HG03066 (cell line): ENCODE measurements at regions not wholly inside any gene's neighbourhood (a gene's known extent, or its start where the extent isn't known, plus 50 kb on each side); places are given as distances from the start of the nearest gene placed in this dataset.
"Not testable (repeated sequence)": the region's sequence is repeated elsewhere in the genome, so short reads cannot be mapped to it uniquely, and the experiment has no call there.

Experiments
- ATAC-seq: cut with Tn5 transposase; IDR thresholded peaks from one replicate; pipeline ENCODE4 v1.9.1; 2021; ENCODE audit warnings: low read depth; ENCODE audit not compliant: unreplicated experiment

DNA sequence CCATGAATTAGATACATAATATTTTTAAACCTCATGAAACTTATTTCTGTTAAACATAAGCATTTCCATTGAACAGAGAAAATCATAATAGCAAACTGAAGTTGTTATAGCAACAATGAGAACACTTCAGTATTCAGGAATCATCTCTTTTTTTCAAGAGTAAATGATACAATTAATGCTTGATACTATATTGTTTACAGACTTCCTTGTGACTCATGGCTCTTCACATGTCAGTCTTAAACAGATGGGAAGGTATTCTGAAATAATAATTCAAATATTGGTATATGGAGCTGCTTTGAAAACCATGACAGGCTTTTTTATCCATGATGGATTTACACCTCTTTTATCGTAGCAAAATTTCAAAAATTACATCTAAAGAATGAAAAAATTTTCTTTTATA, 226.5 kb upstream of the RBMS1 start:
- no peak for ATAC-seq

DNA sequence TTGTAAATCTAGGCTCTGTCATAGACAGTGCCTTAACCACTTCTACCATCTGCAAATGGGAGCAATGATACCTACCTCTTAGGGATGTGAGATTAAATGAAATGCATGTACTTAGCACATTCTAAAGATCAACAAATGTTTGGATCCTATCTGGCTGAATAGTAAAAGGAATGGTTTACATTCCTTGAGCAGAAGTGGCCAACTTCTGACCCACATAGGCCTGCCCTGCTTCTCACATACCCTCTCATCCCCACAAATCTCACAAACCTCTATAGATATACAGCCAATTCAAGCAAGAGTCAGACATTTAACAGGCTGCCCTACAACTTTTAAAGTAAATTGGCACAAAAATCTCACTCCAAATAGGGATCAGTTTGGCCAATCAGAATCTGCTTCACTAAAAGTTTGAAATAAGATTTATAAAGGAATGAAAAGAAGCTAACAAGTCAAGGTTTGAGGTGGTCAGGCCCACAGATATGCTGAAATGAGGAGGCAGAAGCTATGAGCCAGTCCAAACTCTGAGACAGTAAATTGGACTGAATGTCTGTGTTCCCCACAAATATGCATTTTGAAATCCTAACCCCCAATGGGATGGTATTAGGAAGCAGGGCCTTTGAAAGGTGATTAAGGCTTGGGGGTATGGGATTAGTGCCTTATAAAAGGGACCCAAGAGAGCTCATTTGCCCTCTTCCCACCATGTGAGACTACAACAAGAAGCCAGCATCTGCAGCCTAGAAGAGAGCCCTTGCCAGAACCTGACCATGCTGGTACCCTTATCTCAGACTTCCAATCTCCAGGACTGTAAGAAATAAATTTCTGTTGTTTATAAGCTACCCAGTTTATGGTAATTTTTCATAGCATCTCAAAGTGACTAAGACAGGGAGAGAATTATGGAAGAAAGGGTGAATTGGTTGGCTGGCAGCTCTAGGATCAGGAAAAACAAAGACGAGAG, 227.8 kb upstream of the RBMS1 start:
- no peak for ATAC-seq

DNA sequence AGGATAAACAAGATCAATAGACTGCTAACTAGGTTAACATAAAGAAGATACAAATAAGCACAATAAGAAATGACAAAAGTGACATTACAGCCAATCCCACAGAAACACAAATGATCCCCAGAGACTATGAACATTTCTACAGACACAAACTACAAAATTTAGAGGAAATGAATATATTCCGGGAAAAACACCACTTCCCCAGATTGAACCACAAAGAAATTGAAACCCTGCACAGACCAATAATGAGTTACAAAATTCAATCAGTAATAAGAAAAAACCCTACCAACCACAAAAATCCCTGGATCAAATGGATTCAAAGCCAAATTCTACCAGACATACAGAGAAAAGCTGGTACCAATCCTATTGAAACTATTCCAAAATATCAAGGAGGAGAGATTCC, 232.4 kb upstream of the RBMS1 start:
- ATAC-seq = no peak

DNA sequence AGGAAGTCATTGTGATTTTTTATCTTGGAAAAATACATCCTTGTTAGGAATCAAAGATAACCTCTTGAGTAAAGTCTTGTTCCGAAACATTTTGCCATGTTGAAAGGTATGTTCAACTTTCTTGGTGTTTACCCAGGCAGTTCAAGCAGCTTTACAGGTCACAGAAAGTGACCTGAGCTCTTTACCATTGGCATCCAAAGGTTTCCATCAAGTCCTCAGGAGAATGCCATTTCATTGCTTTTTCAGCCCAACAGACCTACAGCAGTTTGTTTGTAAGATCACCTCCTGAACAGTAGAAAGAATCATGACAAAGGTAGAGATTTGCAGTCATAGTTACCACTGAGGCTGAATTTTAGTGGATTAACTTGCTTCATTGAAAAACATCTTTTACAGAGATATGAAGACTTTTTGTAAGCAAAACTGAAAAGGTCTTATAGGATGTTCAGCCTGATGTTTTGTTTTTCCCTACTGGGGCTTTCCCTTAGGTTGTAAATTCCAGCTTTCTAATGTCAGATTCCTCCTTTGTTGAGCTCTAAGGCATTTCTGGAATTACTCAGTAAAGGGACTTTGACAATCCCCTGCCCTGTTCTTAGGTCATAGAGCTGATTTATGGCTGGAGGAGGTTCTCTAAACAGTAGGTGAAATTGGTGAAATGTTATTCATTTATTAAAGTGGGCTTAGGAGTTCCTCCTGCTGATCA, 236.8 kb upstream of the RBMS1 start:
- no peak for ATAC-seq

DNA sequence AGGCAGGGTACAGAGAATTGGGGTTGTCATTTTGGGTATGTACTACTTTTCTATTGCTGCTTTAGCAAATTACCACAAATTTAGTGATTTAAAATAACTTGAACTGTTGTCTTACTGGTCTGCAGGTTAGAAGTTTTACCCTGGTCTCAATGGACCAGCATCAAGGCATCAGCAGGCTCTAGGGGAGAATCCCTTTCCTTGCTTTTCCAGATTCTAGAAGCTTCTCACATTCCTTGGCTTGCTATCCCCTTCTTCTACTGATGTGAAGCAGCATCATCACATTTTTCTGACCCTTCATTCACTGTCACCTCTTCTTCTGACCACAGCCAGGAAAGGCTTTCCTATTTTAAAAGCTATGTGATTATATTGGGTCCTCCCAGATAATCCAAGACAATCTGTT, 237.8 kb upstream of the RBMS1 start:
- ATAC-seq = no peak

DNA sequence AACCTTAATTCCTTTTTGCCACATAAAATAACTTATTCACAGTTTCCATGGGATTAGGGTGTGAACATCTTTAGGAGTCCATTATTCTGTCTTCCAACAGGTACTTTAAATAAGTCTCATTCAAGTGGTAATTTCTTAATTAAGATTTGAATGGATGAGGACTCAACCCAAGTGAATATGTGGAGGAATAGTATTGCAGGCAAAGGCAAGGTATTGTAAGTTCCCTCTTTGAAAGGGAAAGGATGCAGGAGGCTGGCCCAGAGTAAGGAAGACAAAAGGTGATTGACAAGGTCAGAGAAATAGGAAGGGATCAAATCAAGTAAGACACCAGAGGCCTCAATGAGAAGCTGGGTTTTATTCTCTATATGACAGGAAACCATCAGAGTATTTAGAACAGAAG, 238.2 kb upstream of the RBMS1 start:
- ATAC-seq = no peak

DNA sequence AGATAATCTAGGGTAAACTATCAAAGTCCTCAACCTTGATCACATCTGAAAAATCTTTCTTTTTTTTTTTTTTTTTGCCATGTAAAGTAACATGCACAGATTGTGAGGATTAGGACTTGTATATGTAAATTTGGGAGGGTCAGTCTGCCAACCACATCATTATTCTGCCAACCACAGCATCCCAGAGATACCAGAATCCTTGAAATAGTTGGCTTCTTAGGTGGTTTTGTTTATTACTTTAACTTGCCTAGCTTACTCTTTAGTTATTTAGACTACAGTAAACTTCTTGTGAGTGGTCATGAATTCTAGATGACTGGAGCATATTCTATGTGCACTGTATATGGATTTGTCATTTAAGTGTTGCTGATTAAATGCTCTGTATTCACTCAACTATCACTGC, 242.1 kb upstream of the RBMS1 start:
- ATAC-seq = no peak

DNA sequence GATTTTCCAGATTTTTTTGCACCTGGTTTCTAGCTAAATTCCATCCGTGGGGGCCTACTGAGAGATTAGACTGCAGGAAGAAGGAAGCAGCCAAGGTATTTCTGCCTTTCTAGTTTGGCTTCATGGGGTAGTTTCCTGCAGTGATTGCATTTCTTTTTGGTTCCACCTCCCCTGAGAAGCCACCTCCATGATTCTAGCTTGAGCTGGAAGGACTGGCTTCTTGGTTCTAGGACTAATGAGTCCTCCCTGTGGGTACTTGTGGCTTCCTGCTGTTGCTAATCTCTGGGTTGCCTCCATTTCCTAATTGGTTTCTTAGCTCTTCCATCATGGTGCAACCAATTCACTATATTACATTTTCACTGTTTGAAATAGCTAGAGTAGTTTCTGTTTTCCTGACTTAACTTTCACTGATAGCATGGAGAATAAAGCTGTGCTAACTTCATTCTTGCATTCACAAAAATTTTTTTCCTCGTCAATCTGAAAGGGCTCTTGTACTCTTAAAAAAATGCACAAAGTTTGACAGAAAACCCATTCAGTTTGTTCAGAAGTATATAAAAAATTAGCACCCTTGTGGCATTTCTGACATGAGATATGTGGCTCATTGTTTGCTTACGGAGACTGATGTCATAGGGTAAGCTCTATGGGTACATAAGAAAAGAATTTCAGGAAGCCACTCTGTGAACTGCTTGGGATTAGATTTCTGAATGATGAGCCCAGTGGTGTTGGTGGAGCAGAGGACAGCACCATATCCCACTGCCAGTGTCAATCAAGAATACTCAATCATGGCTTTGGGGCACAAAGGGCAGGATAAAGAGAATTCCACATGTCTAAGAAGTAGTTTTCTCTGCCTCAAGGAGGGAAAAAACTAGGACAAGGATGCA, 242.8 kb upstream of the RBMS1 start:
- no peak for ATAC-seq

DNA sequence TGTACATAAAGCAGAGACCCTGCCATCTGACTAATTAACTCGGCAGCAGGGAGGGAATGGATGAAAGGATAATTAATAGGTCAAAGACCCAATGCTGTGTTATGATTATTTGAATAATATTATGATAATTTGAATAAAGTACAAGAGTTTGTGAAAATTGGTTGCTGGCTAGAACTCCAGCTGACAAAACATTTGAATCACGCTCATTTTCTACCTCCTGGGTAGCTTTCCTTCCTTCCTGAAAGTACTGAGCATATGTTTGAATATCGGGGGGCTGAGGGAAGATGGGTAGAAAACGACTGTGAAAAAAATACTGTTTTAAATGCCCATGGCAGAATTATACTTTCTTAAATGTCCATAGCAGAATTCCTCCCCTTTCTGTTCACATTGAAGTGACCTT, 243.6 kb upstream of the RBMS1 start:
- no peak for ATAC-seq

DNA sequence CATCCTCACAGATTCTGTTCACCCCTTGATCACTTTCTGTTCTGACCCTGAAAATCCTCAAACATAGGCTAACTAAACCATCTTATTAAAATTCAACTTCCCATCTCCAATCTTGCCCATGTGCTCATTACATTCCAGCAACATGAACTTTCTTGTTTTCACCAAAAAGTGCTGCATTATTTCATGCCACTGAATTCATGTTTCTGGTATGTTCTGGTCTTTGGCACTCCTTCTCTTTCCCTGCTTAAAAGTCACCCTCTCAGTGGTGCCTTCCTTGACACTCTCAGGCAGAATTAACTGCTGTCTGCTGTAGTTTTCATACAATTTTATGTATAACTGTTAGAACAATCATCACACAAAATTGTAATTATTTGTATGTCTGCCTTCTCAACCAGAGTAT, 247.7 kb upstream of the RBMS1 start:
- ATAC-seq = no peak

DNA sequence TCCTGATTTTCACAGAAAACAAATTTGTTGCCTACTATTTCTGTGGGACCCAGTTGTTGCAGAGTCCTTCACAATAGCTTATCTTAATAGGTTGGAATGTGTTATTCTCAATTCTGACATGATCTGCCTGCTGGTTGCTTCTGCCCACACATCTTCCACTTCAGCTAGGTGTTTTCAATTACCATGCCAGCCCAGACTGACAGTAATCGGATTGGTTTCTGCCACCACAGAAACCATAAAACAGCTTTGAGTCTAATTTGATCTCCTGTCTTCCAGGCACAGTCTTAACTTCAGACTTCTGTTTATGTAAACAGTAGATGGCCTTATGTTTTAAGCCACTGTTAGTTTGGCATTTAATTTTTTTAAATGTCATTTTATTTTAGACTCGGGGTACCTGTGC, 248.2 kb upstream of the RBMS1 start:
- no peak for ATAC-seq

DNA sequence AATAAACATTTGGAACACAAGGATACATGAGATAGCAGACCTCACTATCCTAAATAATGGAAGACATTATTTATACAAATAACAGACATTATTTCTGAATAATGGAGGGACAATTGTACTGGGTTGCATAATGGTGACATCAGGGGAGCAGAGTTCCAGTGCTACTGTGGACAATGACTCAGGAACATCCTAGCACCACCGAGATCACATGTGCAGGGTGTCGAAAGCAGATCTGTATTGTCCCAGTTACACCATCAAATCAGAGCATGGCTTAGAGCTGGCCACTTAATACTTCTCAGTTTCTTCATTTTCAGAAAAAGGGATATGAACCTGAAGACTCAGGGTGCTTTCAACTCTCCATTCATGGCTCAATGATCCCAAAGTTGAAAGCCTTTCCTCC, 249.1 kb upstream of the RBMS1 start:
- ATAC-seq = no peak

DNA sequence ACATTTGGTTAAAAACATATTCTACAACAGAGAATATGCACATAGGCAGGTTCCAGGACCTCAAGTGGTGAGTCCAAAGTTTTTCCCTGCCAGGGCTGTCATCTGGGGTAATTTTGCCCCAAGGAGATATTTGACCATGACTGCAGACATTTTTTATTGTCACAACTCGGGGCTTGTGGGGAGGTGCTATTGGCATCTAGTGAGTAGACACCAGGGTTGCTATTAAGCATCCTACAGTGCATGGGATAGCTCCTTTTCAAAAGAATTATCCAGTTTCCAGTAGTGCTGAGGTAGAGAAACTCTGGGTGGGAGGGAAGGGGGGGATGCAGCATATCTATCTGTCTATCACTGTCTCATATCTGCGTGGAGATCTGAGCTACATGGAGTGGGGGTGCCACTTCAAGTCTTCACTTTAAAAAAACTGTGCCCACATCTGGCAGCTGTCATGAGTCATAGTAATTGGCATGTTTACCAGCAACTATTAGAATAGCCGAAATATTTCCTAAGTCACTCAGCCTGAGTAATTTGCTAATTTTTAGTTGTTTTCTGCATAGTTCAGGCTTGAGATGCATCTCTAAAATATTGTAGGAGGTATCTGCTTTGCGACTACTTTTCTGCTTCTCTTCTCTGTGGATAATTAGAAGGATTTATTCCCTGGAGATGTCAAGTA, 254.0 kb upstream of the RBMS1 start:
- no peak for ATAC-seq

DNA sequence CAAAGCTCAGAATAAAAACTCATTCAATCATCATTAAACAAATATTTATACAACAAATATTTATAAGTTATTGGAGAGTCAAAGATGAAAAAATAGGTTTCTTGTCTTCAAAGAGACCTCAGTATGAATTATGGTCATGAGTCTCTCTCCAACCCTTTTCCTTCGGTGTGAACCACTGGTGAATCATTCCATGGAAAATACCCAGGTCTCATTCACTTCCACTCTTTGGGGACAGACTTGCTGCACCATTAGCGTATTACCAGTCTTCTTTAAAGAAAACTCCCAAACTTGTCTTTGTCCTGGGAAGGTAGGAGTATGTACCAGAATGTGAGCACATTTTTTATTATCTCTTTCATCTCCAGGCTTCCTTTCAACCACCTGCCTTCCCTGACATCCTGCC, 257.4 kb upstream of the RBMS1 start:
- no peak for ATAC-seq

DNA sequence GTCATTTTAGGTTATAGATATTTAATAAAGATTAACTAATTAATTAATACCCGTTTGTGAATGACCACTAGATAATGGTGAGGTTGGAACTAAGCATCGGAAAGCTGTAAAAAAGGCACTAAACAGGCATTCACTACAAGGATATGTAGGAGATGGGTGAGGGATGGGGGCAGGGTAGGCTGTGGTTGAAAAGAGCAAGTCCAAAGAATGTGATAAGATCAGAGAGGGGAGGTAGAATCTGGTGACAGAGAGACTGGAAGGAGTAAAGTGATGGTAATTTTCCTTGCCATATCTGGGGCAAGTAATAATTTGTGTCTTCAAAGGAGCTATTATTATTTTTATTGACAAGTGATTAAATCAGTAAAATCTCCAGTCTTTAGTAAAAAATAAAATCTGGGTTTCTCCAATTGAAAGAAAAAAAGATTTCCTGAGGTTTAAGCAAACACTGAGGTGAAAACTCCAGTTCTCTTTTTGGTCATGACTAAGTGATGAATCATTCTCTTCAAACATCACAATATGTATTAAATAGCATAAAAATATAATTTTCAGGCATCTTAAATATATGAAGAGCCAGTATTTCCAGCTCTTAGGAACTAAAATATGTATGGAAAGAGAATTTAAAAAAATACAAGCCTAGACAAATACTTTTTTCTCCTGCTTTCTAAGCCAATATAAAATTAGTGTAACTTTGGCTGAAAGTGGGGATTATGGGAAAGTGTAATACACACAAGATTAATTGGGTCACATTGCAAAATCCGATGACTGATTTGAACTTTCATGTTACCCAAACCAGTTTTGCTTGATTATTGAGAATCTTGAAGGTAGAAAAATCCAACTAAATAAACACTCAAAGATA, 259.1 kb upstream of the RBMS1 start:
- ATAC-seq = no peak

DNA sequence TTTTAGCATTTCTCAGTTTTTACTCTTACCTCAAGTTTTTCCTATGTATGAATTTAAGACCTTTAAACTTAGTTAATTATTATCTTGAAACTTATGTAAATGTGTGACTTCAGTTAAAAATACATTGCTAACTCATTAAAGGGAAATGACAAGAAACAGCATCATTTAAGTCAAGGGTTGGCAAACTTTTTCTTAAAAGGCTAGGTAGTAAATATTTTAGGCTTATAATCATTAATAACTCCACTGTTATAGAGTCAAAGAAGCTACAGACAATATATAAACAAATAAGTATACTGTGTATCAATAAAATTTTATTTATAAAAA, 259.7 kb upstream of the RBMS1 start:
- no peak for ATAC-seq

DNA sequence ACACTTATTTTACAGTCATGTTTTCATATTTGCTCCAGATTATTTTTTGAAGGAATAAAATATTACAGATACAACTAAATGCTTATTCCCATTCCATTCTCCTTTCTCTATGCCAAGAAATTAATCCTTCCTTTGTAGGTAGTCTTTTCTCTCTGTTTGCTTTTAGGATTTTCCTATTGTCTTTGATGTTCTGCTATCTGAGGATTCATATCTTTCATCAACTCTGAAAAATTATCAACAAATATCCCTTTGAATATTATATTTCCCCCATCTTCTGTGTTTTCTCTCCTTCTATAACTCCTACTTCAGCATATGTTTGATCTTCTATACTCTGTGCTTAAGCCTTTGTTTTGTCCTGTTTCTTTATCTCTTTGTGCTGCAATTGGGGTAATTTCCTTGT, 260.4 kb upstream of the RBMS1 start:
- ATAC-seq = no peak

DNA sequence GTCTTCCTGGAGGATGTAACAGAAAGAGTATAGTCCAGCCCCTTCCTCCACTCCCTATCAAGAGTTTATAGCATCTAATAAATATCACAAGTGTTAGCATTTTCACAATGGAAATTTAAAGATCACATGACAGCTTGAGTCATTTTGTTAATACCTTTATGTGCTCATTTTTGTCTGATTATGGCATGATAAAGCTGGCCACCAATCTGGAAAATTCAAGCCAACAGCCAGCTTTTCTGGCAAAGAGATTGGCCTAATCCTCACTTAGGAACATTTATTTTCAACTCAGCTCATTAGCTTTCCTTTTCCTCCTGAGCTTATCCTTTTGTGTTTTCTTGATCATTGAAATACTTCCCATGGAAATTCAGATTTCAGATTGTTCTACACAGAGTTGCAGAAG, 262.9 kb upstream of the RBMS1 start:
- no peak for ATAC-seq

DNA sequence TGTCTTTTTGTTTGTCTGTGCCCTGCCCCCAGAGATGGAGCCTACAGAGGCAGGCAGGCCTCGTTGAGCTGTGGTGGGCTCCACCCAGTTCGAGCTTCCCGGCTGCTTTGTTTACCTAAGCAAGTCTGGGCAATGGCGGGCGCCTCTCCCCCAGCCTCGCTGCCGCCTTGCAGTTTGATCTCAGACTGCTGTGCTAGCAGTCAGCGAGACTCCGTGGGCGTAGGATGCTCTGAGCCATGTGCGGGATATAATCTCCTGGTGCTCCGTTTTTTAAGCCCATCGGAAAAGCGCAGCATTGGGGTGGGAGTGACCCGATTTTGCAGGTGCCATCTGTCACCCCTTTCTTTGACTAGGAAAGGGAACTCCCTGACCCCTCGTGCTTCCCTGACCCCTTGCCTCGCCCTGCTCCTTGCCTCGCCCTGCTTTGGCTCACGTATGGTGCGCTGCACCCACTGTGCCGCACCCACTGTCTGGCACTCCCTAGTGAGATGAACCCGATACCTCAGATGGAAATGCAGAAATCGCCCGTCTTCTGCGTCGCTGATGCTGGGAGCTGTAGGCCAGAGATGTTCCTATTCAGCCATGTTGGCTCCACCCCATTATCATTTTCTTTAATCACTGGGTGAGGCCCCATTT, 269.0 kb upstream of the RBMS1 start:
- ATAC-seq = not testable (repeated sequence)
